ENCODE measurements at regions not wholly inside any gene's neighbourhood (a gene's known extent, or its start where the extent isn't known, plus 50 kb on each side); places are given as distances from the start of the nearest gene placed in this dataset.

GRCh38 chr3:177461765-177462164 lies 264.5 kb upstream of the TBL1XR1 start:
- TF ChIP-seq CTCF (IDR thresholded peaks at IDR 0.05) = no peak
- TF ChIP-seq POLR2AphosphoS5 (IDR thresholded peaks at IDR 0.05) = no peak
- TF ChIP-seq POLR2A (IDR thresholded peaks at IDR 0.05) = no peak
- no peak for TF ChIP-seq EP300 (IDR thresholded peaks at IDR 0.05)
